ENCODE measurements at regions not wholly inside any gene's neighbourhood (a gene's known extent, or its start where the extent isn't known, plus 50 kb on each side); places are given as distances from the start of the nearest gene placed in this dataset.

DNA sequence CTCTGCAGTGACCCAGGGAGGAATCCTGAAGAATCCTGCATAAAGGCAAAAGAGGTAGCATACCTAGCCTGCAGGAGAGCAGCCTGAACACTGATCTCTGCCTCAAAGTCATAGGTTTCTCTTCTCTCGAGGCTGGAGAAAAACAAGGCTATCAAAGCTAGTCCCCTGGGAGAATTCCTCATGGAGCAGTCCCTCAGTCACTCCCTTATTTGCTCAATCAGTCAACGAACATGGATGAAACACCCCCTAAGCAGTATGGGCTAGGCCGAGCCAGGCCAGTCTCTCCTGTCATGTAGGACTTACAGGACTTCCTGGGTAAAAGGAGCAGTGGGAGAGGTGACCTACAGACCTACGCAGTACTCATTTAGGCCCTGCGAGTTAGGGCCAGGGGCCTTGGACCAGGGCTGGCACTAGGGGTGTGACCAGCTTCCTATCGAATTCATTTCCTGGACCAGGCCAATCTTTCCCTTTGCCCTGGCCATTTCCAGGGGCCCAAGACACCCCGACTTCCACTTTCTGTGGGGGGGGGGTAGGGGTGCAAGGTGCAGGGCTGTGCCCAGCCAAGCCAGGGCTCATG, 164.1 kb downstream of the EFNB1 start:
- H3K18ac ChIP-seq (ENCODE audit: low read depth in 1 of 2, low read length in 2 of 2): no peak overlapping the region
- no peak overlapping the region for H3K14ac ChIP-seq (ENCODE audit: low read length in 2 of 2)

DNA sequence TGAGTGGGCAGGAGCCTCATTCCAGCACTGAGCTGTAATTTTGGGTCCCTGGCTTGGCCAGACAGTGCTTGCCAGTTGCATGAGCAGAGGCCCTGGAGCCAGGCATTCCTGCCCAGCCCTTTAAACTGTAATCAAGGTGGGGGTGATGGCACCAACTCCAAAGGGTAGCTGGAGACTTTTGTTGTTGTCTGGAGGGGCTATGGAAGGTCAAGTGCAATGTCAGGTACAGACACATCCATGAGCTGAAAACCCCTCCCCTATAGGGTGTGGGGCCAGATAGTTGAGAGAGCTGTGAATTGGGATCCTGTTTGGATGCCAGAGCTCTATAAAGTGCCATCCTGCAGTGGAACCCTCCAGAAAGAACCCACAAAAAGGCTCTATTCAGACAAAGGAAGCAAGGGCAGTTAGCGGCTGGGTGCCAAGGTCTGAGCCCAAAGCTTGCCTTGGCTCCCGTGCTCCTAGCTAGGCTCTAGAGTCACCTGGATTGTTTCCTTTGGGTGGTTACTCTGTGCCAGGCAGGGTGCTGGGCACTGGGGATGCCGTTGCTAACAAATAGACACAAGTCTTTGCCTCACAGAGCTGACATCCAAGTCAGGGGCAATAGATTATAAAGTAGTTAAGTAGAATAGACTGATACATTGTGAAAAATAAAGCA, 163.0 kb downstream of the EFNB1 start:
- Histone ChIP-seq H4K91ac (ENCODE audit: low read length) (no peak overlapping the region), H3K4me3 (ENCODE audit: insufficient read depth in 1 of 2, low read depth in 1 of 2, low read length in 2 of 2) (no peak overlapping the region), H3K4me2 (ENCODE audit: low read length, poor library complexity, severe bottlenecking) (no peak overlapping the region), H3K9ac (ENCODE audit: low read length) (no peak overlapping the region), H2BK5ac (ENCODE audit: low read depth, low read length, poor library complexity, severe bottlenecking) (no peak overlapping the region), H2BK120ac (ENCODE audit: low read depth, low read length) (no peak overlapping the region), H2AK5ac (ENCODE audit: low read length, severe bottlenecking) (no peak overlapping the region), H3K27me3 (ENCODE audit: control insufficient read depth in 1 of 2, insufficient read depth in 1 of 2, low read length in 2 of 2) (peaks cover 0 to 75% of the 10 kb centered on the region in 2 experiments), H2BK15ac (ENCODE audit: low read depth, poor library complexity, severe bottlenecking) (no peak overlapping the region), H3K4ac (ENCODE audit: low read depth in 1 of 2, low read length in 2 of 2) (no peak overlapping the region), H3K4me1 (ENCODE audit: control insufficient read depth, insufficient read depth, low read depth, low read length) (peaks cover 13% of the 10 kb centered on the region), H3K36me3 (ENCODE audit: control insufficient read depth in 1 of 2, insufficient read depth in 2 of 2, low read depth in 1 of 2, low read length in 2 of 2) (no peaks in the 10 kb centered on the region), H3K14ac (ENCODE audit: low read length in 2 of 2) (no peak overlapping the region), H3K23ac (ENCODE audit: low read length in 2 of 2) (no peak overlapping the region), H4K8ac (ENCODE audit: low read length) (no peak overlapping the region), H3K79me1 (replicated peaks; ENCODE audit: low read length, poor library complexity, severe bottlenecking) (no peaks in the 10 kb centered on the region), H2AFZ (ENCODE audit: low read depth, low read length) (no peak overlapping the region), H3K9me3 (ENCODE audit: control insufficient read depth, low read length) (no peaks in the 10 kb centered on the region), H3K27ac (ENCODE audit: low read length, poor library complexity, severe bottlenecking) (no peak overlapping the region), H3K18ac (ENCODE audit: low read depth in 1 of 2, low read length in 2 of 2) (no peak overlapping the region), H2BK12ac (ENCODE audit: low read length in 2 of 2) (peak overlapping the region in 1 of 2 experiments; percentile 39)
- 93% methylated on average over 3 of the region's 3 CpGs for WGBS
- no peak for DNase-seq

More for the DNA sequence above, 164.1 kb downstream of the EFNB1 start:
- Histone ChIP-seq H2BK120ac (ENCODE audit: low read depth, low read length) (no peak overlapping the region), H4K8ac (ENCODE audit: low read length) (no peak overlapping the region), H2BK5ac (ENCODE audit: low read depth, low read length, poor library complexity, severe bottlenecking) (no peak overlapping the region), H3K9me3 (ENCODE audit: control insufficient read depth, low read length) (no peaks in the 10 kb centered on the region), H3K4ac (ENCODE audit: low read depth in 1 of 2, low read length in 2 of 2) (no peak overlapping the region), H3K27me3 (ENCODE audit: control insufficient read depth in 1 of 2, insufficient read depth in 1 of 2, low read length in 2 of 2) (peaks cover 0 to 70% of the 10 kb centered on the region in 2 experiments), H3K79me1 (replicated peaks; ENCODE audit: low read length, poor library complexity, severe bottlenecking) (no peaks in the 10 kb centered on the region), H2AFZ (ENCODE audit: low read depth, low read length) (no peak overlapping the region), H3K4me1 (ENCODE audit: control insufficient read depth, insufficient read depth, low read depth, low read length) (peaks cover 13% of the 10 kb centered on the region), H3K27ac (ENCODE audit: low read length, poor library complexity, severe bottlenecking) (no peak overlapping the region), H3K4me2 (ENCODE audit: low read length, poor library complexity, severe bottlenecking) (no peak overlapping the region), H3K4me3 (ENCODE audit: insufficient read depth in 1 of 2, low read depth in 1 of 2, low read length in 2 of 2) (no peak overlapping the region), H3K36me3 (ENCODE audit: control insufficient read depth in 1 of 2, insufficient read depth in 2 of 2, low read depth in 1 of 2, low read length in 2 of 2) (no peaks in the 10 kb centered on the region), H2BK15ac (ENCODE audit: low read depth, poor library complexity, severe bottlenecking) (no peak overlapping the region), H3K23ac (ENCODE audit: low read length in 2 of 2) (no peak overlapping the region), H2BK12ac (ENCODE audit: low read length in 2 of 2) (no peak overlapping the region), H2AK5ac (ENCODE audit: low read length, severe bottlenecking) (no peak overlapping the region), H4K91ac (ENCODE audit: low read length) (no peak overlapping the region), H3K9ac (ENCODE audit: low read length) (no peak overlapping the region)
- no peak for DNase-seq
- 90% methylated on average over 5 of the region's 7 CpGs for WGBS

DNA sequence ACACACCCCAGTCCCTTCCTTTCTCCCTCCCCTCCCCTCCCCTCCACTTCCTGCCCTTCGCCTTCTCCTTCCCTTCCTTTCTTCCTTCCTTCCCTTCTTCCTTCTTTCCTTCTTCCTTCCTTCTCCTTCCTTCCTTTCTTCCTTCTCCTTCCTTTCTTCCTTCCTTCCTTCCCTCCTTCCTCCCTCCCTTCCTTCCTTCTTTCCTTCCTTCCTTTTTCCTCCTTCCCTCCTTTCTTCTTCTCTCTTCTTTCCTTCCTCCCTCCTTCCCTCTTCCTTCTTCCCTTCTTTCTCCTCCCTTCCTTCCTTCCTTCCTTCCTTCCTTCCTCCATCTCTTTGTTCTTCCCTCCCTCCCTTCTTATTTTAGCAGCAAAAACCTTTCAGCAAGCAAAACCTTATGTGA, 162.1 kb downstream of the EFNB1 start:
- peak overlapping the region; percentile 27 to 70 for H3K18ac ChIP-seq (ENCODE audit: low read depth in 1 of 2, low read length in 2 of 2)
- no peak overlapping the region for H2BK120ac ChIP-seq (ENCODE audit: low read depth, low read length)
- H2AFZ ChIP-seq (ENCODE audit: low read depth, low read length): no peak overlapping the region
- no peak overlapping the region for H4K91ac ChIP-seq (ENCODE audit: low read length)
- H3K79me1 ChIP-seq (replicated peaks; ENCODE audit: low read length, poor library complexity, severe bottlenecking): no peaks in the 10 kb centered on the region
- H3K23ac ChIP-seq (ENCODE audit: low read length in 2 of 2): no peak overlapping the region
- no peak overlapping the region for H3K27ac ChIP-seq (ENCODE audit: low read length, poor library complexity, severe bottlenecking)
- DNase-seq: no peak
- WGBS: 87% methylated on average over 1 of the region's 1 CpG
- H3K4me3 ChIP-seq (ENCODE audit: insufficient read depth in 1 of 2, low read depth in 1 of 2, low read length in 2 of 2): no peak overlapping the region
- H3K4ac ChIP-seq (ENCODE audit: low read depth in 1 of 2, low read length in 2 of 2): no peak overlapping the region
- H4K8ac ChIP-seq (ENCODE audit: low read length): no peak overlapping the region
- peak overlapping the region in 1 of 2 experiments; percentile 60 for H3K14ac ChIP-seq (ENCODE audit: low read length in 2 of 2)
- no peak overlapping the region for H3K9ac ChIP-seq (ENCODE audit: low read length)
- no peaks in the 10 kb centered on the region for H3K9me3 ChIP-seq (ENCODE audit: control insufficient read depth, low read length)
- H2BK15ac ChIP-seq (ENCODE audit: low read depth, poor library complexity, severe bottlenecking): no peak overlapping the region
- H2AK5ac ChIP-seq (ENCODE audit: low read length, severe bottlenecking): no peak overlapping the region
- peak overlapping the region; percentile 15 to 25 for H2BK12ac ChIP-seq (ENCODE audit: low read length in 2 of 2)
- H3K36me3 ChIP-seq (ENCODE audit: control insufficient read depth in 1 of 2, insufficient read depth in 2 of 2, low read depth in 1 of 2, low read length in 2 of 2): no peaks in the 10 kb centered on the region
- peaks cover 0 to 83% of the 10 kb centered on the region in 2 experiments for H3K27me3 ChIP-seq (ENCODE audit: control insufficient read depth in 1 of 2, insufficient read depth in 1 of 2, low read length in 2 of 2)
- H3K4me2 ChIP-seq (ENCODE audit: low read length, poor library complexity, severe bottlenecking): no peak overlapping the region
- no peak overlapping the region for H2BK5ac ChIP-seq (ENCODE audit: low read depth, low read length, poor library complexity, severe bottlenecking)
- peaks cover 11% of the 10 kb centered on the region for H3K4me1 ChIP-seq (ENCODE audit: control insufficient read depth, insufficient read depth, low read depth, low read length)

DNA sequence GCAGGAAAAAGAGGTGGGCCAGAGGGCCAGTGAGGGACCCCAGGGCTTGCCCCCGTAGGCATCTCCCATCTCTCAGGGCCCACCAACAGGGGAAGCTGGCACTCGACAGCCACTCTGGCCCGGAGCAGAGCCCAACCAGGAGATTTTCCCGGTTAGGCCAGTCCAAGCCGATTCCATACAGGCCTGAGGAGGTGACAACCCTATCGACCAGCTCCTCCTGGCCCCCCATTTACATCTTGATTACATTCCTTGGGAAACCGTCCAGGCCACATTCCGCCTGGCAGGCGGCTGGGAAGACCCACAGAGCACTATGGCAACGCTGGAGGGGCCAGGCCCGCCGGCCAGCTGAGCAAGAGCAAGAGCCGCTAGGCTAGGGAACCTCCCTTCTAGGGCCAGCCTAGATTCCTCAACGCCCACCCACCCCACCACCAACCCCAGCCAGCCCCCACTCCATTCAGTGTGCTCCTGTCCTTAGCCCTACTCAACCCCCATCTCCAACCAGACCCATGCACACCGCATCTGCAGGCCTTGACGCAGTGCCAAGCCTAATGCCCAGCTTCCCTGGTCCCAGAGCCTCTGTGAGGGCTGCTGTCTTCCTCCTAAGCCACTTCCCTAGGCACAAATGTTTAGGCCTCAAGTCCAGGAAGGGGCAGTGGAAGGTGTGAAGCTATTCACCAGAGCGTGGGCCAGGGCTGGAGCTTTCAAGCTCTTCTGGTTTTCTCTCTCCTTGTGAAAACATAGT, 161.2 kb downstream of the EFNB1 start:
- peak overlapping the region; percentile 91 for H4K8ac ChIP-seq (ENCODE audit: low read length)
- H3K9me3 ChIP-seq (ENCODE audit: control insufficient read depth, low read length): no peaks in the 10 kb centered on the region
- no peak overlapping the region for H3K4me3 ChIP-seq (ENCODE audit: insufficient read depth in 1 of 2, low read depth in 1 of 2, low read length in 2 of 2)
- H3K79me1 ChIP-seq (replicated peaks; ENCODE audit: low read length, poor library complexity, severe bottlenecking): no peaks in the 10 kb centered on the region
- H2BK5ac ChIP-seq (ENCODE audit: low read depth, low read length, poor library complexity, severe bottlenecking): no peak overlapping the region
- H3K18ac ChIP-seq (ENCODE audit: low read depth in 1 of 2, low read length in 2 of 2): peak overlapping the region; percentile 61 to 95
- peaks cover 0 to 86% of the 10 kb centered on the region in 2 experiments for H3K27me3 ChIP-seq (ENCODE audit: control insufficient read depth in 1 of 2, insufficient read depth in 1 of 2, low read length in 2 of 2)
- H3K4me2 ChIP-seq (ENCODE audit: low read length, poor library complexity, severe bottlenecking): no peak overlapping the region
- no peak overlapping the region for H3K9ac ChIP-seq (ENCODE audit: low read length)
- H3K27ac ChIP-seq (ENCODE audit: low read length, poor library complexity, severe bottlenecking): peak overlapping the region; percentile 49
- no peak overlapping the region for H4K91ac ChIP-seq (ENCODE audit: low read length)
- H3K14ac ChIP-seq (ENCODE audit: low read length in 2 of 2): peak overlapping the region in 1 of 2 experiments; percentile 60
- DNase-seq: peak; percentile 79
- no peak overlapping the region for H2AFZ ChIP-seq (ENCODE audit: low read depth, low read length)
- H2AK5ac ChIP-seq (ENCODE audit: low read length, severe bottlenecking): no peak overlapping the region
- peak overlapping the region; percentile 47 to 83 for H2BK12ac ChIP-seq (ENCODE audit: low read length in 2 of 2)
- peak overlapping the region; percentile 42 for H2BK120ac ChIP-seq (ENCODE audit: low read depth, low read length)
- H3K36me3 ChIP-seq (ENCODE audit: control insufficient read depth in 1 of 2, insufficient read depth in 2 of 2, low read depth in 1 of 2, low read length in 2 of 2): no peaks in the 10 kb centered on the region
- H2BK15ac ChIP-seq (ENCODE audit: low read depth, poor library complexity, severe bottlenecking): peak overlapping the region; percentile 17
- WGBS: 6% methylated on average over 14 of the region's 17 CpGs
- H3K23ac ChIP-seq (ENCODE audit: low read length in 2 of 2): no peak overlapping the region
- H3K4ac ChIP-seq (ENCODE audit: low read depth in 1 of 2, low read length in 2 of 2): peak overlapping the region; percentile 86 to 91
- peaks cover 10% of the 10 kb centered on the region for H3K4me1 ChIP-seq (ENCODE audit: control insufficient read depth, insufficient read depth, low read depth, low read length)
